ENCODE measurements at regions not wholly inside any gene's neighbourhood (a gene's known extent, or its start where the extent isn't known, plus 50 kb on each side); places are given as distances from the start of the nearest gene placed in this dataset.

DNA sequence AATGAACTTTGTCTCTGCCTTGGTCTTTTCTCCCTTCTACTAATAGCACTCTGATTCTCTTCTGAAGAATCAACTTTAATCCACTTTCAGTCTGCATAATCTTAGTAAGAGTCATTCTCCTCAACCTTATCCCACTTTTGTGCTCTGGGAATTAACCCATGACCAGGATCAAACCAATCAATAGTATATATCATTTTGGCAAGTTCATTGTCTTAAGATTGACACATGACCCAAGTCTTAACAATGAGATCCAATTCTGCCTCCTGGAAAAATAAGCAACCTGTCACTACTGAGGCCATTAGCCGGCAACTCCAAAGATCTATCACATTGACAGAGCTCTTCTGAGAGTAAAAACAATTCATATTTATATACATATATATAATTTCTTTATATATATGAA is 1358.4 kb upstream of the ADGRL3 start:
- no peaks in the 10 kb centered on the region for H4K20me1 ChIP-seq (ENCODE audit: insufficient read depth, low read length)
- H3K4me1 ChIP-seq (ENCODE audit: insufficient read depth, low read length): no peaks in the 10 kb centered on the region
- no peak overlapping the region for H3K27ac ChIP-seq (ENCODE audit: extremely low read length, insufficient read depth, low read length)
- no peak overlapping the region for H2AFZ ChIP-seq (ENCODE audit: low read length)
- WGBS (ENCODE audit: low lambda C conversion rate): 0% methylated on average over 1 of the region's 1 CpG
- DNase-seq (ENCODE audit: low spot score) (no peak), ATAC-seq (no peak), FAIRE-seq (no peak)
- POLR2A ChIA-PET: no interaction called here
- no peaks in the 10 kb centered on the region for H3K36me3 ChIP-seq (replicated peaks in 1 of 2; ENCODE audit: control insufficient read depth in 1 of 2, insufficient read depth in 2 of 2, low read length in 2 of 2)
- H3K4me3 ChIP-seq (replicated peaks in 1 of 3; ENCODE audit: insufficient read depth in 1 of 3, low read depth in 2 of 3, low read length in 3 of 3): no peak overlapping the region
- in situ Hi-C loops (cut with HindIII; ENCODE audit: extremely low pct_ligation_motif_present, low pct_unique_long_range_greater_than_20kb) (no loop called here), intact Hi-C loops (cut with micrococcal nuclease; ENCODE audit: unreplicated experiment) (no loop called here)
- H3K9ac ChIP-seq (ENCODE audit: insufficient read depth, low read depth, low read length): no peak overlapping the region
- no peaks in the 10 kb centered on the region for H3K27me3 ChIP-seq (ENCODE audit: control insufficient read depth in 1 of 2, insufficient read depth in 2 of 2, low read length in 2 of 2)
- H3K4me2 ChIP-seq (ENCODE audit: low read depth, low read length): no peak overlapping the region
- H3K79me2 ChIP-seq (ENCODE audit: insufficient read depth, low read length): no peaks in the 10 kb centered on the region
- H3K9me3 ChIP-seq (ENCODE audit: low read length): no peaks in the 10 kb centered on the region
- no TSS peak for BruUV-seq (replicated peaks)
- TF ChIP-seq, protein P1, sequence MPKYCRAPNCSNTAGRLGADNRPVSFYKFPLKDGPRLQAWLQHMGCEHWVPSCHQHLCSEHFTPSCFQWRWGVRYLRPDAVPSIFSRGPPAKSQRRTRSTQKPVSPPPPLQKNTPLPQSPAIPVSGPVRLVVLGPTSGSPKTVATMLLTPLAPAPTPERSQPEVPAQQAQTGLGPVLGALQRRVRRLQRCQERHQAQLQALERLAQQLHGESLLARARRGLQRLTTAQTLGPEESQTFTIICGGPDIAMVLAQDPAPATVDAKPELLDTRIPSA (CRISPR knock-in tag; IDR thresholded peaks at IDR 0.05; ENCODE audit: borderline replicate concordance): no peak
- CTCF ChIA-PET (ENCODE audit: low intra/inter-chr PET ratio, low total read pairs): no interaction called here

DNA sequence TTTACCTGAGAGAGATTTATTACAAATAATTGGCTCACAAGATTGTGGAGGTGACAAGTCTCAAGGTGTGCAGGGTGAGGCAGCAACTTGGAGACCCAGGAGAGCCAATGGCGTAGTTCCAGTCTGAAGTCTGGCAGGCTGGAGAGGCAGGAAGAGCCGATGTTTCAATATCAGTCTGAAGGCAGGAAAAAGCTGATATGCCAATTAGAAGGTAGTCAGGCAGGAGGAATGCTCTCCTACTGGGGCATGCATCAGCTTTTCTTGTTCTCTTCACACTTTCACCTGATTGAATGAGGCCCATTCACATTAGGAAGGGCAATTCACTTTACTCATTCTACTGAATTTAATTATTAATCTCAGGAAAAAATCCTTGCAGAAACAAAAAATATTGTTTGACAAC is 1351.7 kb upstream of the ADGRL3 start:
- BruUV-seq (replicated peaks): no TSS peak
- H3K4me3 ChIP-seq (replicated peaks in 1 of 3; ENCODE audit: insufficient read depth in 1 of 3, low read depth in 2 of 3, low read length in 3 of 3): no peak overlapping the region
- intact Hi-C loops (cut with micrococcal nuclease; ENCODE audit: unreplicated experiment) (no loop called here), in situ Hi-C loops (cut with HindIII; ENCODE audit: extremely low pct_ligation_motif_present, low pct_unique_long_range_greater_than_20kb) (no loop called here)
- DNase-seq (ENCODE audit: low spot score) (no peak), FAIRE-seq (no peak), ATAC-seq (no peak)
- CTCF ChIA-PET (ENCODE audit: low intra/inter-chr PET ratio, low total read pairs): no interaction called here
- no peak overlapping the region for H2AFZ ChIP-seq (ENCODE audit: low read length)
- H3K27me3 ChIP-seq (ENCODE audit: control insufficient read depth in 1 of 2, insufficient read depth in 2 of 2, low read length in 2 of 2): no peaks in the 10 kb centered on the region
- H3K9me3 ChIP-seq (ENCODE audit: low read length): no peaks in the 10 kb centered on the region
- H3K4me2 ChIP-seq (ENCODE audit: low read depth, low read length): no peak overlapping the region
- no peak for TF ChIP-seq ARNT (IDR thresholded peaks at IDR 0.05)
- TF ChIP-seq ZSCAN29 (CRISPR knock-in tag; conservative IDR thresholded peaks at IDR 0.05): no peak
- no peak for TF ChIP-seq ZNF883 (CRISPR knock-in tag; IDR thresholded peaks at IDR 0.05; ENCODE audit: not compliant biosample characterization)
- no peak for TF ChIP-seq ZNF264 (CRISPR knock-in tag; IDR thresholded peaks at IDR 0.05)
- no peak for TF ChIP-seq ZNF101 (CRISPR knock-in tag; IDR thresholded peaks at IDR 0.05; ENCODE audit: borderline replicate concordance, low read depth)
- TF ChIP-seq ZFP1 (CRISPR knock-in tag; IDR thresholded peaks at IDR 0.05): no peak
- H3K9ac ChIP-seq (ENCODE audit: insufficient read depth, low read depth, low read length): no peak overlapping the region
- no peaks in the 10 kb centered on the region for H3K36me3 ChIP-seq (replicated peaks in 1 of 2; ENCODE audit: control insufficient read depth in 1 of 2, insufficient read depth in 2 of 2, low read length in 2 of 2)
- POLR2A ChIA-PET: no interaction called here
- H3K4me1 ChIP-seq (ENCODE audit: insufficient read depth, low read length): no peaks in the 10 kb centered on the region
- 7% methylated on average over 2 of the region's 2 CpGs for WGBS (ENCODE audit: low lambda C conversion rate)
- no peaks in the 10 kb centered on the region for H3K79me2 ChIP-seq (ENCODE audit: insufficient read depth, low read length)
- H3K27ac ChIP-seq (ENCODE audit: extremely low read length, insufficient read depth, low read length): no peak overlapping the region
- H4K20me1 ChIP-seq (ENCODE audit: insufficient read depth, low read length): no peaks in the 10 kb centered on the region
